HPDE6-E6E7 (cell line): ENCODE measurements at regions not wholly inside any gene's neighbourhood (a gene's known extent, or its start where the extent isn't known, plus 50 kb on each side); places are given as distances from the start of the nearest gene placed in this dataset.
"Not testable (repeated sequence)": the region's sequence is repeated elsewhere in the genome, so short reads cannot be mapped to it uniquely, and the experiment has no call there.

ENCODE experiments used
- DNase-seq: peaks from one replicate; pipeline ENCODE4 v3.0.0; 2011; ENCODE audit warnings: missing footprints; ENCODE audit errors: extremely low spot score

DNA sequence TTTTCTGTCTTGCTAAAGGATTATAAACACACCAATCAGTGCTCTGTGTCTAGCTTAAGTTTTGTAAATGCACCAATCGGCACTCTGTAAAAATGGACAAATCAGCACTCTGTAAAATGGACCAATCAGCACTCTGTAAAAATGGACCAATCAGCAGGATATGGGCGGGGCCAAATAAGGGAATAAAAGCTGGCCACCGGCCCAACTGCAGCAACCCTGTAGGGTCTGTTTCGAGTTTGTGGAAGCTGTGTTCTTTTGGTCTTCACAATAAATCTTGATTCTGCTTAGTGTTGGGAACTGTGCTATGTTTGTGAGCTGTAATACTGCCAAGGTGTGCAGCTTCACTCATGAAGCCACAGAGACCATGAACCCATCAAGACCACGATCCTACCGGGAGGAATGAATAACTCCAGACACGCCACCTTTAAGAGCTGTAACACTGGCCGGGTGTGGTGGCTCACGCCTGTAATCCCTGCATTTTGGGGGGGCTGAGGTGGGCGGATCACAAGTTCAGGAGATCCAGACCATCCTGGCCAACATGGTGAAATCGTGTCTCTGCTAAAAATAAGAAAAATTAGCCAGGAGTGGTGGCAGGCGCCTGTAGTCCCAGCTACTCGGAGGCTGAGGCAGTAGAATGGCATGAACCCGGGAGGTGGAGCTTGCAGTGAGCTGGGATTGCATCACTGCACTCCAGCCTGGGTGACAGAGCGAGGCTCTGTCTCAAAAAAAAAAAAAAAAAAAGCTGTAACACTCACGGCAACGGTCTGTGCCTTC lies 133.0 kb upstream of the GDF10 start:
- not testable (repeated sequence) for DNase-seq

DNA sequence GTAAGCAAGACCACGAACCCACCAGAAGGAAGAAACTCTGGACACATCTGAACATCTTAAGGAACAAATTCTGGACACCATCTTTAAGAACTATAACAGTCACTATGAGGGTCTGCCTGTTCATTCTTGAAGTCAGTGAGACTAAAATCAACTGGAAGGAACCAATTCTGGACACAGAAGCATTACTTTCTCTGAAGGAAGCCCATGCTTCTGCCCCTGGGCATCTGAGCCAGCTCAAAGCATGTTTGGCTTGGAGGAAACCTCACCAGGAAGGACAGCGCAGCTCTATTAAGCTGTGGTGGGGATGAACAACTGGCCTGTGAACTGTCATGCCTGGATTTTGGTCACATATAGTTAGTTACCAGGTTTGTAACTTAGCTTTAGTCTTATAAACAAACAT lies 132.4 kb upstream of the GDF10 start:
- DNase-seq: no peak

DNA sequence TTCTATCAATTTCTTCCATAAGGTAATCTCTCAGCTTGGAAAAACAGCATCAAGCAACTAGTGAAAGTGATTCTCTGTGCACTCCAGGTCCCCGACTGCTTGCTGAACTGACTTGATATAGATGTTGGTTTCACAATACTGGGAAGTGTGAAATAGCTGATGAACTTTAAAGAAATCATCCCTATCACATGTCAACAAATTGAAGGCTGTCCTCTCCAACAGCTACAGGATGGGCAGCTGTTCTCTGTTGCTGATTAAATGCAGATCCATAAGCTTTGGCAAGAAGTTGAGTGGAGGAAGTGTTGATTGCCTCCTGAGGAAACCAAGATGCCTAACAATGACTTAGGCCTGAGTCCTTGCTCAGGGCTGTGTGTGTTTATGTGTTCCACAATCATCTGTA lies 130.4 kb upstream of the GDF10 start:
- no peak for DNase-seq

DNA sequence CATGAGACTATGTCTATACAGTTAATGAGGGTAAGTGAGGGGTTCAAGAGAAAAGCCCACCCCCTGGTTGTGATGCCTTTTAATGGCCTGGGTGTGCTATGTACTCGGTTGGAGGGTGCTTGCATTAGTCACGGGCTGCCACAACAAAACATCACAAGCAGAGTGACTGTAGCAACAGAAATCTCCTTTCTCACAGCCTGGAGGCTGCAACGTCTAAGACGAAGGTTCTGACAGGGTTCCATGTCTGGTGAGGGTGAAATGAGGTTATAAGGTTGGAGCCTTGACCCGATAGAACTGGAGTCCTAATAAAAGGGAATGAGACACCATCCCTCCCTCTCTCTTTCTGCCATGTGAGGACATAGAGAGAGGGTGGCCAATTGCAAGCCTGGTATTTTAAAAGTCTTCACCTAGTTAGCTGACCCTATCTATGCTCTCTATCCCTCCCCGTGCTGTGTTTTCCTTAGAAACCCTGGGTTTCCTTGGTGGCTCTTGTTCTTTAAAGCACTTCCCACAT lies 126.0 kb upstream of the GDF10 start:
- no peak for DNase-seq

DNA sequence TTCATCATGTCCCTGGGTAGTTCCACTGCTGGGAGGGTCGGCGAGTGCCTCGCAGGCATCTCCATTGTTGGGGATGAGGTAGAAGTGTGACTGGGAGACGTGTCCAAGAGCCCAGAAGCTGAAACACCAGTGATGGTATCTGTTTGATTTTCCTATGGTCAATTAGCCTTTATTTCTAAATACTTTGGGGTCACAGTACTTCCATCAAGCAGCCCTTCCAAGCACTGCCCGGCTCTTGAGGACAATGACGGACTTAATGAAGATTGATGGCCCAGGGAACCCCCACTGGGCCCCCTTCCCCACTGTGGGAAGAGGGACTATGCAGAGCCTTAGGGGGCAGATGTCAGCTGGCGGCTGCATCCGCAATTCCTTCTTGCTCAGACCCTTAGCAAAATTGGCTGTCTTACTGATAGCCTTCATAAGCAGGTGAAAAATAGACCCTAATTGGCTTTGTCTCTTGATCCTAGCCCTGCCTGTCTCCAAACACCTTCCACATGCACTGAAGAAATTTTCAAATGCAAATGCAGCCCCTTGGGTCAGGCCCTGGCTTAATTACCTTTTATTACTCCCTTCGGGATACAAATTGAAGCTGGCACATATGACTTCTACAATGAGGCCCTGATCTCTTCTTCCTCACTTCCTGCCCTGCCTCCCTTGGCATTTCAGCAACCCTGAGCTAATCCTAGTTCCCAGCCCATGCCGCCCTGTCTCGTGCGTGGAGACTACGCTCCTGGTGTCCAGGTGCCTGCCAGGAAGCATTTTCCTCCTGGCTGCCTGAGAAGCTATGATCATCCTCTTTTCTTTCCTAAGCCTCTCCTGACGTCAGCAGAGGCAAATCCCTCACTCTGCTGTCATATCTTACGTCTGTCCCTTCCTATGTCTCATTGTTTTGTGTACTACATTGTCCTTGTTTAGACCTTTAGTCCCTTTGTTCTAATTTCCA lies 124.5 kb upstream of the GDF10 start:
- DNase-seq: no peak

DNA sequence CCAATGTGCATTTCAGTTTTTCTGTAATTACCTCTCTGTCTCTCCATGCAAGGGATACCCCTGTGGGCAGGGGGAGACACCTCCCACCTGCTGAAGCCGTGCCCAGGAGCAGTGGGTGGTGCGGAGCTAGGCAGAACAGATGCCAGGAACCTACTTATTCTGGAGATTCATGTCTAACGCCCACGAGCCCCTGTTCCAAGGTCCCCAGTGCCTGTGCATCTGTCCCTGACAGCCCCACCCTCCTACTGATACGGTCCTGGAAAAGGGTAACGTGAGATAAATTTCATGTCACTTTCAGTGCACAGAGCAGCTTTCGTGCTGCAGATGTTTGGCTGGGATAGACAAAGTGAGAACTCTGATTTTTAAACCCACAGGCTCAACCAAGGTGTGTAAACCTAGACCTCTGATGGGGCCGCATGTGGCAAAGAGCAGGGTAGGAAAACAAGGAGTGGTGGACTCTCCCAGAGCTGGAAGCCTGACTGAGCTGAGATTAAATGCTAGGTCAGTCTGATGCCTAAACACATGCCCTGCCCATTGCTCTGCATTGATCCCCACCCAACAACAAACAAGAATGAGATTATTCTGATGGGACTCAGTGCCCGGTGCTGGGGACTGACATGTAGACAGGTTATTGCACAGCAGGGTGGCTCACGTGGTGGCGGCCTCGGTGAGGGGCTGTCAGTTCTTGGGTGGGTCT lies 123.6 kb upstream of the GDF10 start:
- DNase-seq: no peak

DNA sequence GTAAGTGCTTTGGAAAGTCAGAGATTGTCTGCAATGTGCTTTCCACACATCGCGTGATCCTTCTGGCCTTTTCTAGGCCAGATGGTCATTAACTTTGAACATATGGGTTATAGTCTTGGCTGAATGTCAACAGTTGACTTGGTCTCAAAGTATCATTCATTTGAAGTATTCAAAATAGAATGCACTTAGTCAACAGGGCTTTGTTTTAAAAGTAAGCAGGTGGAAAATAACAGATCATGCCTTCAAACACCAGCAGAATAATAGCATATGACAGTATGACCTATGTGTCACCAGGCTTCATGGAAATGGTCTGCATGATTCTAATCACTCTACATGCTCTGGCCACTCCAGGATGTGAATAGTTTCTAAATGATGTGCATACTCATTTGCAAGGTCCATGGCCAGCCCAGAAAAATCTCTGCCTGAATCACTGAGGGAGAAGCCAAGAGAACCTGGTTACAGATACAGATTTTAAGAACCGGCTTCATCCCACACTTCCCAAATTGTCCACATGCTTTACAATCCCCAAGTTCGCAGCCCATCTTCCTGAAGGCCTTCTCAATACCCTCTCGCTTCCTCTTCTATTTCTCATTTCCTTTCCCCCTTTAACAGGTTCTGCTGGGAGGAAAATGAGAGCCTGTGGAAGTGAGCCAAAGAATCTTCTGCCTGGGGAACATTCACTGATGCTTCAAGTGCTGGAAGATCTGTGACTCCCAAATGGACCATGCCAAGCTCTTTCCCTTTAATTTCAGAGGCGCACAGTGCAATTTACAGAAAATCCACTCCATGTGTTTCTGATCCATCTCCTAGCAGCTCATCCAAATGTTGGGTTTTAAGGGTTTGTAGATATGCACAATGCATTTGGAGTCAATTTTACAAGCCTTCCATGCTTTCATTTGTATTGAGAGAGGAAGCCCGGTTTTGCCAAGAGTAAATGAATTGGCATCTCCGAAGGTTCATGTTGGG lies 122.8 kb upstream of the GDF10 start:
- no peak for DNase-seq

DNA sequence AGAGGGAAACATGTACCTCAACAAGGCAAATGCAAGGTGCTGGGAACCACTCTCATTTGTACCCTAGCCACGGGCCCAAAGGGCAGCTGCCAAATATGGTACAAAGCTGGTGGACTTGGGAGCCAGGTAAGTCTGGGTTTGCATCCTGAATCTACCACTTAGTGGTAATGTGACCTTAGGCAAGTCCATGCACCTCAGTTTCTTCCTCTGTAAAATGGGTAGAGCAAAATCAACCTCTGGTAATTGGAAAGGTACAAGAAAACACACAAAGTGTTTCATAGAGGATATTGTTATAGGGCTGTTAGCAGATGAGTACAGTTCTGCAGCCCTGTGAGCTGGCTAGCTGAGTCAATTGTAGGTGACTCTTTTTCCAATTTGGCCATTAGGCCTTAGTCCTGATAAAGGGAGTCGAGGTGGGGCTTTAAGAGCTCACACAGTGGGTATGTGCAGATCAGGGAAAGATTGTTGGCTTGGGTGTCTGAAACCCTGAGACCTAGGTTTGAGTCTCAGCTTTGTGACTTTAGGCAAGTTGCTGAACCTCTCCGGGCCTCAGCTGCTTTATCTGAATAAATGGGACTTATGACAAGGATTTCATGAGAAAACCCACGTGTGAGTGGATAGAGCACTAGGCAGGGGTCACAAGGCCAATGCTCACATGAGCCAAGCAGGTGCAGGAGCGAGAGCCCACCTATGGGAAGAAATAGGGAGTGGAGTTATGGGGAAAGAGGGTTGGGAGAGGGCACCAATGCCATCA lies 121.3 kb upstream of the GDF10 start:
- no peak for DNase-seq

DNA sequence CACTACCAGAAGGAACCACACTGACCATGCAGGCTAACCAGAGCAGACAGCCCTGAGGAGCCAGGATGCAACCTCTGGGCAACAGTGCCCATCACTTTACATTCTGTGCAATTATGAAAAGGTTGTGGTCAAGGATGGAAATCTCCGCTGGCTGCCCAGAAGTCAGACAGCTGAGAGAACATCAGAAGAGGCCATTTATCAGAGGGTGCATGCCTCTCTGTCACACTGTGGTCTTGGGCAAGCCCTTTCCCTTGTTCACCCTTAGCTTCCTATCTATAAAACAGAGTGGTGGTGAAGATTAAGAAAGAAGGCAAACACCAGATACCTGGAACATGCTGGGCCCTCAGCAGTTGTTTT lies 120.7 kb upstream of the GDF10 start:
- no peak for DNase-seq

DNA sequence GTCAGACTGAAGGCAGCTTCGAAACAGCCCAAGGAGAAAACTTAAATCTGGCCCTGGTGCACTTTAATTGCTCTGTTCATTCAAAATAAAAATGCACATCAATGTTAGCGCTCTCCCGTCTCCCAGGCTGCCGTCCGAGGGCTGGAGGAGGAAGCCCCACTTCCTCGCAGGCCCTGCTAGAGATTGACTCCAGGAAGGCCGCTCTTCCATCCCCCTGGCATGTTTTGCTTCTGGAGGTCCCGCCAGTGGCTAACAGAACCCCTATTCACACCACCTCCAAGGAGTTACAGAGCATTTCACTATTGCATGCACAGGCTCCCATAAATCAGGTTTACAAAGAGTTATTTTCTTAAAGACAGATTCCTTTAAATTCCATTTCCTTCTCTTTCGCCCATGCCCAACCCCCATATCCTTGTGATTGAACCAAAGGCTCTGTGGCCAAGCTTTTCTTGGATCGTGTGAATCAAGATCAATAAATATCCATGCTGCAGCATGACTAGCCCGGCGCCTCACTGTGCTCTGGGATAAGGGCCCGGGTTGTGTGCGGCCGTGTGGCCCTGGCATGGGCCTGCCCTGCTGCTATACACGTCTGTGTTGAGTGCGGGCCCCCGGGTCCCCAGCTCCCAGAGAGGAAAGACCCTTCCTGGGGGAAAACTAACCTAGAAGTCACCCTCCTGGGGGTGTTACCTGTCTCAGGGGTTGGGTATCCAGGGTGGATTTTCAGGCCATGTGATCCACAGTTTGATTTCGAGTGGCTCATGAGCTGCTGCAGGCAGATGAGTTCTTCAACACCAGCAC lies 118.7 kb upstream of the GDF10 start:
- DNase-seq: no peak

DNA sequence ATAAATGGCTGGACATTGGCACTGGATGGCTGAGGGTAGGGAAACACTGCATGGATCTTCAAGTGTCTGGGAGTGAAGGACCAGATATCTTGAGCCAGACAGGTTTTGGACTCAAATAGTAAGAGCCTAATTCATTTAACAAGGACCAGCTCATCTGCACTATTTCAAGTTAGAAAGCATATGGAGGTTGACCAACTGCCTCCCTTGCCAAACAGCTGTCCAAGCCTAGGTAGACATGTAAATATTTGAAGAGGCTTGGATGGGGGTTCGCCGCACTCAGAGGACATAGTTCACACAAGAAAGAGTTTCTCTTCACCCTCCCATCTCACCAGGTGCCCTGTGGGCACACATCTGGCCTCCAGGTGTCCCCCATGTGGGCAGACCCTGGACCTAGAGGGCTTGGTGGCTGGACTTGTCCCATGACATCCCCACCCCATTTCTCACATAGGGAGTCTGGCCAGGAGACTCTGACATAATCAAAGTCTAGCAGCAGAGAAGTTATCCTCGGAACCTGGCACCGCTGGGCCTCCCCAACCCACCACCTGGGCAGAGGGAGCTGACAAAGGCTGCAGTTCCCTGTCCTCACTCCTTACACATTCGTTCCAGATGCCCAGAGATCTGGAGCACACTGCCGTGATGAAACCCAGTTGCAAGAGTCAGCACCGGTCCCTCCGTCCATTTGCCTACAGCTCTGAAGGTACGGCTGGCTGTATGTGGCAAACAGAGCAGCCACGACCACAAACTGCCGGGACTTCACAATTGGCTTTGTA lies 116.9 kb upstream of the GDF10 start:
- no peak for DNase-seq

DNA sequence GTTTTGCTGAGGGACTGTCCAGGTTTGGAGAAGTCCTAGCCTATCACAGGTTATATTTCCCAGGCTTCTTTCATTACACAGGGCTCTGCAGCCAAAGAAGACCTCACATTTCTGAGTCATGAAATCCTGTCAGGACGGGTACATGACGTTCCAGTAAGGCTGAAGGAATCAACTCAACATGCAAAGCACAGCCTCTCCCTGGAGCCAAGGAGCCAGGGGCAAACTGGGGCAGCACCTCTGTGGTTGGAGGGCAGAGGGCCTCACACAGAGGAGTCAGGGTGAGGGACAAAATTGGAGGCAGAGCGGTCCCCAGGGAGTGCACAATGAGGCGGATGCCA lies 116.3 kb upstream of the GDF10 start:
- peak; percentile 64 for DNase-seq

DNA sequence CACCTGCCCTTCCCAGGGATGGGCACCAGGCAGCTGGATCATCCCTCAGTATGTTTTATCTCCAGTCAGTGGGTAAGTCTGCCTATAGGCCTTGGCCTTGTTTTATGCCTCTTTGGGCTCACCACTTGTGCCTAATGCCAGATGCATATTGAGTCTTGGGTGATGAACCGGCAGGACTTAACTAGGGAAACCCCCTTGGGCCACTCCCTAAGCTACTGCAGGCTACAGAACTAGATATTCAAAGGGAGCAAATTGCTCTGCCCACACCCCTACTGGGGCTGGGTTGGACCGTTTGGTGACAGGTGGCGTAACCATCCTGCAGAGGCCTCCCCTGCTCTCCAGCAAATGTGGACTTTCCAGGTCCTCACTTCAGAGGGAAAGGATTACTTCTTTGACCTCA lies 115.7 kb upstream of the GDF10 start:
- DNase-seq: no peak

DNA sequence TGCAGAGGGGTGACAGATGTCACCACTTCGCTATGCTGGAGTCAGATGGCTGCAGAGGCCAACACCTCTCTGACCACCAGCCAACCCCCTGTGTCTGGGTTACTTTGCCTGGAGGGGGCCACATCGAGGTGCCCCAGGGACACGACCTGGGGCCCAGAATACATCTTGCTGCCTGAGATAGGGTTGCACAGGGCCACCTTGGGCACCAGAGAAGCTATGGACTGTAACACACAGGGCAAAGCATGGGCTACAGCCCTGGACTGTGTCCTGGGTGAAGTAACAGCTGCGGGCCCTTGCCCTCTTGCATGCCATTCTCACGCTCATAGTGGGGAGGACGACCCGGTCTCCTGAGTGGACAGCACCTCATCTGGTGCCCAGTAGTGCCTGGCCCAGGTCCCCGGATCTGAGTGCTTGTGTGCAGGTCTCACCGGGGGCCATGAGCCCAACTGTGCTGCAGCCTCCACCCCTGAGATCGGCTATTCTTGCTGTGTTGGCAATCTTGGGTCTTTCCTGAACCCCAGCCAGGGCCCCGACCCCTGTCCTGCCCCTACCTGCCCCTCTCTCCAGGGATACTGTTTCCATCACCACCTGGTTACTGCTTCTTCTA lies 115.2 kb upstream of the GDF10 start:
- DNase-seq: no peak

DNA sequence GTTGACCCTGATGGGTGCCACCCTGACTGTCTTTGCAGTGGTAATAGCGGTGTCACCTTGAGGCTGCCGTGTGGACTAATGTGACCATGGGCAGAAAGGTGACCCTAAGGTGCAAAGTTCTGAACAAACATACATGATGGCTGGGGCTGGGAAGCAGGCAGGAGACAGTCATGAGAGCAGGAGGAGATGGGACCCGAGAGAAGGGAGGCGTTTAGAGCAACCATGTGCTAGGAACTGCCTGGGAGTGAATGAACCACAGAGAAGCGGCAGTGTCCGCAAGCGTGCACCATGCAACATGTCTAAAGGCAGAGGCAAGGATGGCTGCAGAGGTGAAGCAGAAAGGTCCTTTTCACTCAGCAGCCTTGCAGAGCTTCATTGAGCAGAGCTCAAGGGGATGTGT lies 113.1 kb upstream of the GDF10 start:
- DNase-seq: no peak

DNA sequence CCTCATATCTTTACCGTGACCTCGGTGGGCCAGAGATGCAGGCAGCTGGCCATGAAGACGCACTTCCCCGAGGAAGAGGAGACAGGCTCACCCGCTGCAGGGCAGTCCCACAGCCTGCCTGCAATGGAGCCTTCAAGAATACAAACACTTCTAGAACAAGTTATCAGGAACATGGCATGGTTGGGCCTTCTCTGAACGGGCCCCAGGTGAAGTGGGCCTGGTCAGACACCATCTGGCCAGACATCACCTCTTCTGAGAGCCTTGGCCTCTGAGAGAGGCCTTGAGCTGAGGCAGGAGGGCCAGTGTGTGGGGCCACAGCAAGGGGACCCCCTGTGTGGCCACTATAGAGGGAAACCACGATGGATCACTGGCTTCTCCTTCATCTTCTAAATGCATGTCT lies 112.4 kb upstream of the GDF10 start:
- DNase-seq: no peak

DNA sequence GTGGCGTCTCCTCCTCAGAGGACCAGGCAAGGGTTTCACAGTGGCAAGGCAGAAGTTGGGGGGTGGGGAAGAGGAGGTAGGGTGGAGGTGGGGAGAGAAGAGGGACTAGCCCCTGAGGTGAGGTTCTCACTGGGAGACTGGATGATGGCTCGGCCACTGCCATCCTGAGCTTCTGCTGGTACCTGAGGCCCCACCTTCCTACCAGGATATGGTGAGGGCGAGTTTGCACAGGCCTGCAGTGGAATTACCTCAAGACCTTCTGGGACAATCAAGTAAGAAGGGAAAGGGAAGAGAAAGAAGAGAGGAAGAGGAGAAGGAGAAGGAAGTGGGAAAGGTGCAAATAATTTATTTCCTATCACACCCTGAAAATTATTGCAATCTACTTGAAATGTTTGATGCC lies 111.8 kb upstream of the GDF10 start:
- no peak for DNase-seq

DNA sequence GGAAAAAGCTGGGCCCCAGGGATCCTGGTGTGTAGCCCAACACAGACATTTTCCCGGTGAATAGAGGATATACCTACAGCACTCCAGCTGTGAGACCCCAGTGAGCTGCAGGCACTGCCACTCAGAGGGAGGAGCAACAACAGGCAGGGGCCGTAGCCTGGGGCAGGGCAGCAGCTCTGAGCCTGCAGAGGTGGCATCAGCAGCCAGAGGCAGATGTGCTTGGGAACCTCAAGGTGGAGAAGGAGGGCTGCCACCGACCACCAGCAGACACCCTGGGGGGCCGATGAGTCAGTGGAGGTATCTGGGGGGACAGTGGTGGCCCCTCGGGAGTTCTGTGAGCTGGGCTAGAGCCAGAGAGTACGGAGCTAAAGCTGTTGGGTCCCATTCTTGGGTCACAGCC lies 110.2 kb upstream of the GDF10 start:
- DNase-seq: no peak

DNA sequence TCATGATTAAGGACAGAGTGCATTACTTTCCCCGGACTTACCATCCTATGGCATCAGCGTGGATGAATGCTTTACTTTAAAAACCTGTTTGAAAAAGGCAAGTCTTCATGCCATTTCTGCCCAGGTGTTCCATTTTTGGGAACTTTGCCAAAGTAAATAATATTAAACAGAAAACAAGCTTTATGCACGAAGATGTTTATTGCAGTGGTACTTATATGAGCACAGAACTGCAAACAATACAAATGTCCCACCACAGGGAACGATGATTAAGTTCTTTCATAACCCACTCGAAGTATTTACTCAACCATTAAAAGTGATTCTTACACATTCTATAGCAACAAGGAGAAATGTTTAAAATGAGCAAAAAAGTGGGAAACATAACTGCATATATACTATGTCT lies 109.7 kb upstream of the GDF10 start:
- DNase-seq: no peak
